H9 (cell line): ENCODE measurements at regions not wholly inside any gene's neighbourhood (a gene's known extent, or its start where the extent isn't known, plus 50 kb on each side); places are given as distances from the start of the nearest gene placed in this dataset.

Experiments used
- DNase-seq: peaks from one replicate; pipeline ENCODE4 v3.0.0-alpha.2; 2017
- H2AFZ ChIP-seq: one replicate; pipeline ENCODE4 v1.6.1; 2013; ENCODE audit warnings: mild to moderate bottlenecking, low read length, control low read depth, moderate library complexity
- H2AK5ac ChIP-seq: 2 replicates; pipeline ENCODE4 v1.6.1; 2013; ENCODE audit warnings: low read length, control low read depth, mixed read lengths; ENCODE audit not compliant: insufficient read length
- H2BK120ac ChIP-seq: one replicate; pipeline ENCODE4 v1.6.1; 2013; ENCODE audit warnings: low read depth, mild to moderate bottlenecking, low read length, control low read depth, inconsistent platforms; ENCODE audit not compliant: poor library complexity, severe bottlenecking
- H2BK12ac ChIP-seq: 2 replicates; pipeline ENCODE4 v1.6.1; 2013; ENCODE audit warnings: low read length, control low read depth, mixed read lengths, low read depth; ENCODE audit not compliant: insufficient read length
- H2BK15ac ChIP-seq: 2 replicates; pipeline ENCODE4 v1.6.1; 2013; ENCODE audit warnings: low read depth, low read length, control low read depth
- H2BK20ac ChIP-seq: one replicate; pipeline ENCODE4 v1.6.1; 2013; ENCODE audit warnings: low read depth, mild to moderate bottlenecking, low read length, control low read depth, inconsistent platforms; ENCODE audit not compliant: poor library complexity, severe bottlenecking
- H2BK5ac ChIP-seq: 2 replicates; pipeline ENCODE4 v1.6.1; 2013; ENCODE audit warnings: low read length, control low read depth, mixed read lengths; ENCODE audit not compliant: insufficient read length
- H3K14ac ChIP-seq: 2 replicates; pipeline ENCODE4 v1.6.1; 2013; ENCODE audit warnings: low read length, control low read depth; ENCODE audit not compliant: insufficient read depth
- H3K18ac ChIP-seq: 2 replicates; pipeline ENCODE4 v1.6.1; 2013; ENCODE audit warnings: low read depth, mild to moderate bottlenecking, mixed read lengths, low read length, control low read depth; ENCODE audit not compliant: insufficient read length
- H3K23ac ChIP-seq: 2 replicates; pipeline ENCODE4 v1.6.1; 2013; ENCODE audit warnings: low read length, control low read depth, mixed read lengths, low read depth; ENCODE audit not compliant: insufficient read length
- H3K23me2 ChIP-seq: 2 replicates; pipeline ENCODE4 v1.6.1; 2013; ENCODE audit warnings: low read depth, mild to moderate bottlenecking, mixed read lengths, low read length, control low read depth; ENCODE audit not compliant: insufficient read length, poor library complexity, severe bottlenecking
- H3K27ac ChIP-seq: 2 replicates; pipeline ENCODE4 v1.5.1; 2013; ENCODE audit warnings: low read length, control low read depth, mixed read lengths, low read depth; ENCODE audit not compliant: insufficient read length
- H3K27me3 ChIP-seq: 2 replicates; pipeline ENCODE4 v1.6.1; 2013; ENCODE audit warnings: low read length, control low read depth, inconsistent platforms; ENCODE audit not compliant: insufficient read depth
- H3K4ac ChIP-seq: 2 replicates; pipeline ENCODE4 v1.6.1; 2013; ENCODE audit warnings: low read depth, mild to moderate bottlenecking, control low read depth, inconsistent platforms, low read length, moderate library complexity
- H3K4me1 ChIP-seq: 2 replicates; pipeline ENCODE4 v1.6.1; 2013; ENCODE audit warnings: low read length, control low read depth, inconsistent platforms; ENCODE audit not compliant: insufficient read depth
- H3K4me2 ChIP-seq: 2 replicates; pipeline ENCODE4 v1.6.1; 2013; ENCODE audit warnings: low read length, control low read depth, mixed read lengths; ENCODE audit not compliant: insufficient read length, insufficient read depth
- H3K56ac ChIP-seq: 2 replicates; pipeline ENCODE4 v1.6.1; 2013; ENCODE audit warnings: low read depth, mild to moderate bottlenecking, mixed read lengths, low read length, control low read depth; ENCODE audit not compliant: insufficient read length
- H3K79me1 ChIP-seq: 2 replicates; pipeline ENCODE4 v1.6.1; 2013; ENCODE audit warnings: low read depth, mild to moderate bottlenecking, moderate library complexity, low read length, control low read depth, inconsistent platforms; ENCODE audit not compliant: insufficient read depth, poor library complexity, severe bottlenecking
- H3K79me2 ChIP-seq: 2 replicates; pipeline ENCODE4 v1.6.1; 2013; ENCODE audit warnings: low read length, control low read depth, inconsistent platforms; ENCODE audit not compliant: insufficient read depth
- H3K9ac ChIP-seq: 2 replicates; pipeline ENCODE4 v1.6.1; 2013; ENCODE audit warnings: low read length, control low read depth, mixed read lengths; ENCODE audit not compliant: insufficient read length; ENCODE audit errors: extremely low read depth
- H3K9me3 ChIP-seq: one replicate; pipeline ENCODE4 v1.6.1; 2013; ENCODE audit warnings: low read depth, low read length, inconsistent platforms; ENCODE audit not compliant: control insufficient read depth
- H3T11ph ChIP-seq: one replicate; pipeline ENCODE4 v1.6.1; 2013; ENCODE audit warnings: mild to moderate bottlenecking, low read length, control low read depth, inconsistent platforms
- H4K20me1 ChIP-seq: one replicate; pipeline ENCODE4 v1.6.1; 2013; ENCODE audit not compliant: control insufficient read depth, insufficient read length, insufficient read depth
- H4K5ac ChIP-seq: 2 replicates; pipeline ENCODE4 v1.6.1; 2013; ENCODE audit warnings: low read depth, mild to moderate bottlenecking, mixed read lengths, low read length, control low read depth; ENCODE audit not compliant: insufficient read length
- H4K8ac ChIP-seq: replicated peaks from 2 replicates; pipeline ENCODE4 v1.6.1; 2013; ENCODE audit warnings: low read length, control low read depth, mixed read lengths, low read depth; ENCODE audit not compliant: insufficient read length
- H4K91ac ChIP-seq: 2 replicates; pipeline ENCODE4 v1.6.1; 2013; ENCODE audit warnings: low read depth, mild to moderate bottlenecking, moderate library complexity, mixed read lengths, low read length, control low read depth; ENCODE audit not compliant: insufficient read length
- H3K27ac Mint-ChIP-seq, 3 experiments: 2 replicates in 2 of 3; 3 replicates in 1 of 3; pipeline ENCODE4 v1.8.0; 2020 to 2021; ENCODE audit warnings: mixed read lengths in 3 of 3, mild to moderate bottlenecking in 1 of 3, moderate library complexity in 1 of 3
- H3K27me3 Mint-ChIP-seq: 2 replicates; pipeline ENCODE4 v1.8.0; 2021; ENCODE audit warnings: low read depth, mild to moderate bottlenecking, moderate library complexity, mixed read lengths
- H3K36me3 Mint-ChIP-seq, 3 experiments: 2 replicates in 2 of 3; 3 replicates in 1 of 3; pipeline ENCODE4 v1.8.0; 2020 to 2021; ENCODE audit warnings: low read depth in 3 of 3, mixed read lengths in 3 of 3; ENCODE audit not compliant: insufficient read depth in 1 of 3
- H3K4me1 Mint-ChIP-seq, 2 experiments: 2 replicates each; pipeline ENCODE4 v1.8.0; 2020; ENCODE audit warnings: mixed read lengths in 2 of 2
- H3K4me3 Mint-ChIP-seq, 2 experiments: 2 replicates in 1 of 2; 3 replicates in 1 of 2; pipeline ENCODE4 v1.8.0; 2020 to 2021; ENCODE audit warnings: mild to moderate bottlenecking in 2 of 2, mixed read lengths in 2 of 2, moderate library complexity in 1 of 2
- H3K9me3 Mint-ChIP-seq, 2 experiments: 2 replicates in 1 of 2; 3 replicates in 1 of 2; pipeline ENCODE4 v1.8.0; 2020; ENCODE audit warnings: mild to moderate bottlenecking in 2 of 2, mixed read lengths in 2 of 2, moderate library complexity in 1 of 2
- WGBS: extraction: QIAGEN DNeasy Blood & Tissue Kit; methylation state at CpG from one replicate; pipeline ENCODE4 v1.1.7; 2013; ENCODE audit warnings: missing lambda C conversion rate, low lambda C conversion rate, mixed read lengths; ENCODE audit not compliant: insufficient read length; ENCODE audit errors: extremely low coverage; 5-methylcytosine and 5-hydroxymethylcytosine counted together
- TF ChIP-seq, protein P1 (sequence below): fragments of 200-600 bp; sonication (generic); conservative IDR thresholded peaks from 3 replicates; pipeline ENCODE4 v1.8.0; 2021; ENCODE audit warnings: antibody characterized with exemption, mild to moderate bottlenecking

DNA sequence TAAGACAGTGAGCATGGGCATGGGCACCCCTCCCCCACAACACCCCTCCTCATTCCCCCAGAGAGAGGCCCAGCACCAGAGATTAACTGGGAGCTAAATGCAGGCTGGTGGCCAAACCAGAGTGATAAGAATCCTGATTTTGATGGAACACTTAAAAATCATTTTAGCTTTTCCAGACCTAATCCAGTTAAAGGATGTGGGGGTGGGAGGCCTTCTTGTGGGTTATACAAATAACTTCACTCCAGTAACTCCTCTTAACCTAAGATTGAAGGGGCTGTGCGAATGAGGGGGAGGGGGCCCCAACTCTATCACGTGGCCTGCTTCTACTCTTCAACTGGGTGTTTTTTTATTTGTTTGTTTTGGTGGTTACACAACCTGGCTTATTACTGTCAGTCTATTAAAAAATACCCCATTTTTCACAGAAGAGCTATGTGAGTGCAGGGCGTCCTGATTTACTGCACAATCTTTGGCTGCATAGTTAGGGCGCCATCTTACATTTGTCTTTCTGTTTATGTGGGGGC lies 398.1 kb upstream of the LYPLAL1 start:
- Mint-ChIP-seq H3K4me3 (no peak overlapping the region), H3K4me1 (peaks cover 4 to 9% of the 10 kb centered on the region in 2 experiments; a peak in 3 of 4 replicates), H3K27me3 (no peaks in the 10 kb centered on the region; the same call in 1 of the 2 replicates), H3K27ac (no peak overlapping the region), H3K36me3 (no peaks in the 10 kb centered on the region), H3K9me3 (no peaks in the 10 kb centered on the region)
- H3K27ac ChIP-seq, result no peak overlapping the region
- no peaks in the 10 kb centered on the region for H3K79me2 ChIP-seq
- TF ChIP-seq, protein P1, sequence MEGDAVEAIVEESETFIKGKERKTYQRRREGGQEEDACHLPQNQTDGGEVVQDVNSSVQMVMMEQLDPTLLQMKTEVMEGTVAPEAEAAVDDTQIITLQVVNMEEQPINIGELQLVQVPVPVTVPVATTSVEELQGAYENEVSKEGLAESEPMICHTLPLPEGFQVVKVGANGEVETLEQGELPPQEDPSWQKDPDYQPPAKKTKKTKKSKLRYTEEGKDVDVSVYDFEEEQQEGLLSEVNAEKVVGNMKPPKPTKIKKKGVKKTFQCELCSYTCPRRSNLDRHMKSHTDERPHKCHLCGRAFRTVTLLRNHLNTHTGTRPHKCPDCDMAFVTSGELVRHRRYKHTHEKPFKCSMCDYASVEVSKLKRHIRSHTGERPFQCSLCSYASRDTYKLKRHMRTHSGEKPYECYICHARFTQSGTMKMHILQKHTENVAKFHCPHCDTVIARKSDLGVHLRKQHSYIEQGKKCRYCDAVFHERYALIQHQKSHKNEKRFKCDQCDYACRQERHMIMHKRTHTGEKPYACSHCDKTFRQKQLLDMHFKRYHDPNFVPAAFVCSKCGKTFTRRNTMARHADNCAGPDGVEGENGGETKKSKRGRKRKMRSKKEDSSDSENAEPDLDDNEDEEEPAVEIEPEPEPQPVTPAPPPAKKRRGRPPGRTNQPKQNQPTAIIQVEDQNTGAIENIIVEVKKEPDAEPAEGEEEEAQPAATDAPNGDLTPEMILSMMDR, result no peak
- no peak overlapping the region for H4K5ac ChIP-seq
- no peak overlapping the region for H2BK5ac ChIP-seq
- no peak overlapping the region for H4K8ac ChIP-seq
- no peak overlapping the region for H3K4me2 ChIP-seq
- DNase-seq, result no peak
- no peaks in the 10 kb centered on the region; the same call in 1 of the 2 replicates for H3K4me1 ChIP-seq
- H3T11ph ChIP-seq, result no peak overlapping the region
- no CpG with 5 or more reads among the region's 4 CpGs for WGBS
- H3K27me3 ChIP-seq, result no peaks in the 10 kb centered on the region
- no peak overlapping the region for H2AFZ ChIP-seq
- no peak overlapping the region for H2AK5ac ChIP-seq
- H3K4ac ChIP-seq, result no peak overlapping the region
- H2BK20ac ChIP-seq, result no peak overlapping the region
- H2BK12ac ChIP-seq, result no peak overlapping the region
- no peak overlapping the region for H3K18ac ChIP-seq
- H3K23me2 ChIP-seq, result no peaks in the 10 kb centered on the region
- no peak overlapping the region for H3K14ac ChIP-seq
- no peak overlapping the region for H4K91ac ChIP-seq
- H3K56ac ChIP-seq, result no peak overlapping the region
- no peaks in the 10 kb centered on the region for H3K9me3 ChIP-seq
- H3K9ac ChIP-seq, result no peak overlapping the region
- H2BK15ac ChIP-seq, result no peak overlapping the region
- no peak overlapping the region for H2BK120ac ChIP-seq
- H4K20me1 ChIP-seq, result no peaks in the 10 kb centered on the region
- H3K23ac ChIP-seq, result no peak overlapping the region
- no peaks in the 10 kb centered on the region for H3K79me1 ChIP-seq
